KMS-11 (cell line): ENCODE measurements at regions not wholly inside any gene's neighbourhood (a gene's known extent, or its start where the extent isn't known, plus 50 kb on each side); places are given as distances from the start of the nearest gene placed in this dataset.

ENCODE experiments used
- H2AFZ ChIP-seq: fragments of 200-600 bp; sonication (generic); 2 replicates; pipeline ENCODE4 v1.6.1; 2016; ENCODE audit warnings: antibody characterized with exemption, mixed run types, low read depth
- H3K27ac ChIP-seq: fragments of 200-600 bp; sonication (generic); 2 replicates; pipeline ENCODE4 v1.6.1; 2016; ENCODE audit warnings: mild to moderate bottlenecking, mixed run types
- H3K27me3 ChIP-seq: fragments of 200-600 bp; sonication (generic); 2 replicates; pipeline ENCODE4 v1.6.1; 2017; ENCODE audit warnings: mild to moderate bottlenecking, low read depth, mixed run types, moderate library complexity; ENCODE audit not compliant: insufficient read depth
- H3K36me3 ChIP-seq: fragments of 200-600 bp; sonication (generic); 2 replicates; pipeline ENCODE4 v1.6.1; 2017; ENCODE audit warnings: mild to moderate bottlenecking, mixed run types; ENCODE audit not compliant: insufficient read depth
- H3K4me1 ChIP-seq: fragments of 200-600 bp; sonication (generic); 2 replicates; pipeline ENCODE4 v1.6.1; 2016; ENCODE audit warnings: mild to moderate bottlenecking, low read depth, mixed run types; ENCODE audit not compliant: poor library complexity, severe bottlenecking
- H3K4me2 ChIP-seq: fragments of 200-600 bp; sonication (generic); 2 replicates; pipeline ENCODE4 v1.7.0; 2016; ENCODE audit warnings: mild to moderate bottlenecking, mixed run types
- H3K4me3 ChIP-seq: fragments of 200-600 bp; sonication (generic); IDR thresholded peaks from 2 replicates; pipeline ENCODE4 v1.6.1; 2017; ENCODE audit warnings: low read depth, low read length, mixed read lengths; ENCODE audit not compliant: insufficient read depth
- H3K79me2 ChIP-seq: fragments of 200-600 bp; sonication (generic); 2 replicates; pipeline ENCODE4 v1.6.1; 2016; ENCODE audit warnings: low read depth, mixed run types; ENCODE audit not compliant: insufficient read depth
- H3K9ac ChIP-seq: fragments of 200-600 bp; sonication (generic); 2 replicates; pipeline ENCODE4 v1.6.1; 2016; ENCODE audit warnings: mild to moderate bottlenecking, mixed run types
- H4K20me1 ChIP-seq: fragments of 200-600 bp; sonication (generic); 2 replicates; pipeline ENCODE4 v1.6.1; 2016; ENCODE audit warnings: mild to moderate bottlenecking, mixed run types; ENCODE audit not compliant: insufficient read depth
- TF ChIP-seq, protein P1 (sequence below): fragments of 200-600 bp; sonication (generic); conservative IDR thresholded peaks from 2 replicates; pipeline ENCODE4 v1.6.1; 2017; ENCODE audit warnings: low read depth, mild to moderate bottlenecking, antibody characterized with exemption, low read length, moderate library complexity, mixed read lengths

GRCh38 chr4:163815776-163816175, 321.3 kb downstream of the TMA16 start:
- no peaks in the 10 kb centered on the region for H3K27me3 ChIP-seq
- no peak overlapping the region for H2AFZ ChIP-seq
- no peak overlapping the region for H3K9ac ChIP-seq
- no peak overlapping the region for H3K4me2 ChIP-seq
- H3K36me3 ChIP-seq, result no peaks in the 10 kb centered on the region
- H3K27ac ChIP-seq, result no peak overlapping the region
- TF ChIP-seq, protein P1, sequence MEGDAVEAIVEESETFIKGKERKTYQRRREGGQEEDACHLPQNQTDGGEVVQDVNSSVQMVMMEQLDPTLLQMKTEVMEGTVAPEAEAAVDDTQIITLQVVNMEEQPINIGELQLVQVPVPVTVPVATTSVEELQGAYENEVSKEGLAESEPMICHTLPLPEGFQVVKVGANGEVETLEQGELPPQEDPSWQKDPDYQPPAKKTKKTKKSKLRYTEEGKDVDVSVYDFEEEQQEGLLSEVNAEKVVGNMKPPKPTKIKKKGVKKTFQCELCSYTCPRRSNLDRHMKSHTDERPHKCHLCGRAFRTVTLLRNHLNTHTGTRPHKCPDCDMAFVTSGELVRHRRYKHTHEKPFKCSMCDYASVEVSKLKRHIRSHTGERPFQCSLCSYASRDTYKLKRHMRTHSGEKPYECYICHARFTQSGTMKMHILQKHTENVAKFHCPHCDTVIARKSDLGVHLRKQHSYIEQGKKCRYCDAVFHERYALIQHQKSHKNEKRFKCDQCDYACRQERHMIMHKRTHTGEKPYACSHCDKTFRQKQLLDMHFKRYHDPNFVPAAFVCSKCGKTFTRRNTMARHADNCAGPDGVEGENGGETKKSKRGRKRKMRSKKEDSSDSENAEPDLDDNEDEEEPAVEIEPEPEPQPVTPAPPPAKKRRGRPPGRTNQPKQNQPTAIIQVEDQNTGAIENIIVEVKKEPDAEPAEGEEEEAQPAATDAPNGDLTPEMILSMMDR, result no peak
- no peak overlapping the region for H3K4me3 ChIP-seq
- no peaks in the 10 kb centered on the region for H3K4me1 ChIP-seq
- no peaks in the 10 kb centered on the region for H4K20me1 ChIP-seq
- H3K79me2 ChIP-seq, result no peaks in the 10 kb centered on the region

DNA sequence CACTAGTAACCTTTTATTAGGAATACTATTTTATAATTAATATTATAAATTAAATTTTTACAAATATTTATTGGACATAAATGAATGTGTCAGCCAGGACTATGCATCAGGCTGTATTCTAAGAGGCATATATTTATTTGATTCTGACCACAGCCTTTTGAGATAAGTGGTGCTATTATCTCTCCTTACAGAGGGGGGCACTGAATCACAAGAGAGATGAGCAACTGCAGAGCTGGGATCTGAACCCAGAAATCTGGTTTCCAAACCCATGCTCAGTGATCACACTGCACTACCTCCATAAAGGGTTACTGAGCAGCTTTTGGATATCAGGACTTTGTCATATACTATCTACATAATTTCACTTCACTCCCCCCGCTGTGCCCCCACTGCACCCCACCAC, 322.0 kb downstream of the TMA16 start:
- no peak overlapping the region for H3K27ac ChIP-seq
- no peaks in the 10 kb centered on the region for H3K36me3 ChIP-seq
- no peak overlapping the region for H3K4me2 ChIP-seq
- H3K4me1 ChIP-seq, result no peaks in the 10 kb centered on the region
- H3K4me3 ChIP-seq, result no peak overlapping the region
- H3K9ac ChIP-seq, result no peak overlapping the region
- no peak overlapping the region for H2AFZ ChIP-seq
- no peaks in the 10 kb centered on the region for H4K20me1 ChIP-seq
- TF ChIP-seq, protein P1, result no peak
- H3K79me2 ChIP-seq, result no peaks in the 10 kb centered on the region
- no peaks in the 10 kb centered on the region for H3K27me3 ChIP-seq

- H3K4me3 ChIP-seq, result no peak overlapping the region
- no peak overlapping the region for H3K27ac ChIP-seq
- H3K36me3 ChIP-seq, result no peaks in the 10 kb centered on the region
- H3K4me1 ChIP-seq, result no peaks in the 10 kb centered on the region
- no peak overlapping the region for H3K4me2 ChIP-seq
- no peak overlapping the region for H3K9ac ChIP-seq
- TF ChIP-seq, protein P1, result no peak
- H3K27me3 ChIP-seq, result no peaks in the 10 kb centered on the region
- H3K79me2 ChIP-seq, result no peaks in the 10 kb centered on the region
- H2AFZ ChIP-seq, result no peak overlapping the region
- H4K20me1 ChIP-seq, result no peaks in the 10 kb centered on the region
Measured at GRCh38 chr4:163818673-163819072, 324.2 kb downstream of the TMA16 start.

DNA sequence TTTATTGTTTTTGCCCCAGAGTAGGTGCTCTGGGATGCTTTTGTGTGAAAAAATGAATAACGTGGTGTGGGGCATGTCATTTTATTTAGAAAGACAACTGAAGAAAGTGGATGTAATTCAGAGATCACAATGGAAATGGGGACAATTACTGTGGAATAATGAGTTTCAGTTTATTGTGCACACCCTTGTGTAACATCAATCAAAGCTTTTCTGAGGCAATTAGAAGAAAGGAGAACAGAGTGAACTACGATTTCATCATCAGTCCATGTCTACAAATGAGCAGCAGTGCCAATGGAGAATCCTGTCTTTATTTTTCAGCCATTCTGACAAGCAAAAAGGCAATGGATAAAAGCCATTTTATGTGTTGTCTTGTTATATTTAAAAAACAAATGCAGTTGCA, 339.2 kb downstream of the TMA16 start:
- Histone ChIP-seq H3K27ac (no peak overlapping the region), H4K20me1 (no peaks in the 10 kb centered on the region), H3K27me3 (no peaks in the 10 kb centered on the region), H3K36me3 (no peaks in the 10 kb centered on the region), H3K4me1 (no peaks in the 10 kb centered on the region), H3K9ac (no peak overlapping the region), H3K4me3 (no peak overlapping the region), H2AFZ (no peak overlapping the region), H3K79me2 (no peaks in the 10 kb centered on the region), H3K4me2 (no peak overlapping the region)
- TF ChIP-seq, protein P1, result no peak
